VCaP (cell line): ENCODE measurements at regions not wholly inside any gene's neighbourhood (a gene's known extent, or its start where the extent isn't known, plus 50 kb on each side); places are given as distances from the start of the nearest gene placed in this dataset.

Source experiments
- H3K27ac ChIP-seq: fragments of 450-650 bp; 2 replicates; pipeline ENCODE4 v1.5.1; 2017
- TF ChIP-seq, protein P1 (sequence below): fragments of 450-650 bp; conservative IDR thresholded peaks from 2 replicates; pipeline ENCODE4 v1.5.1; 2017; ENCODE audit warnings: mild to moderate bottlenecking, moderate library complexity

DNA sequence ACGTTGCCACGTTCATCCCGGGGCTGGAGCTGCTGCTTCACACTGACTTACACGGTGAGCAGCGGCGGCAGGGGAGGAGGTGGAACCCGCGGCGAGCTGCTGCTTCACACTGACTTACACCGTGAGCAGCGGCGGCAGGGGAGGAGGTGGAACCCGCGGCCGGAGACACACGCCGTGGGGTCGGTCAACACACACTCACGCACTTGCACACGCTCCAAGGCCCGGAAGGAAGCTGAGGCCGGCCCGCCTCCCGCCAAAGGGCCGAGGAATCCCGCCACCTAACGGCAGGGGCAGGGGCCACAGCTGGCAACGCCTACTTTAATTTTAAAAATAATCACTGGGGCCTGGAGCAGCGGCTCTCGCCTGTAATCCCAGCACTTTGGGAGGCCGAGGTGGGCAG, 94.4 kb upstream of the FOXC1 start:
- no peak overlapping the region for H3K27ac ChIP-seq
- TF ChIP-seq, protein P1, sequence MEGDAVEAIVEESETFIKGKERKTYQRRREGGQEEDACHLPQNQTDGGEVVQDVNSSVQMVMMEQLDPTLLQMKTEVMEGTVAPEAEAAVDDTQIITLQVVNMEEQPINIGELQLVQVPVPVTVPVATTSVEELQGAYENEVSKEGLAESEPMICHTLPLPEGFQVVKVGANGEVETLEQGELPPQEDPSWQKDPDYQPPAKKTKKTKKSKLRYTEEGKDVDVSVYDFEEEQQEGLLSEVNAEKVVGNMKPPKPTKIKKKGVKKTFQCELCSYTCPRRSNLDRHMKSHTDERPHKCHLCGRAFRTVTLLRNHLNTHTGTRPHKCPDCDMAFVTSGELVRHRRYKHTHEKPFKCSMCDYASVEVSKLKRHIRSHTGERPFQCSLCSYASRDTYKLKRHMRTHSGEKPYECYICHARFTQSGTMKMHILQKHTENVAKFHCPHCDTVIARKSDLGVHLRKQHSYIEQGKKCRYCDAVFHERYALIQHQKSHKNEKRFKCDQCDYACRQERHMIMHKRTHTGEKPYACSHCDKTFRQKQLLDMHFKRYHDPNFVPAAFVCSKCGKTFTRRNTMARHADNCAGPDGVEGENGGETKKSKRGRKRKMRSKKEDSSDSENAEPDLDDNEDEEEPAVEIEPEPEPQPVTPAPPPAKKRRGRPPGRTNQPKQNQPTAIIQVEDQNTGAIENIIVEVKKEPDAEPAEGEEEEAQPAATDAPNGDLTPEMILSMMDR, result no peak

DNA sequence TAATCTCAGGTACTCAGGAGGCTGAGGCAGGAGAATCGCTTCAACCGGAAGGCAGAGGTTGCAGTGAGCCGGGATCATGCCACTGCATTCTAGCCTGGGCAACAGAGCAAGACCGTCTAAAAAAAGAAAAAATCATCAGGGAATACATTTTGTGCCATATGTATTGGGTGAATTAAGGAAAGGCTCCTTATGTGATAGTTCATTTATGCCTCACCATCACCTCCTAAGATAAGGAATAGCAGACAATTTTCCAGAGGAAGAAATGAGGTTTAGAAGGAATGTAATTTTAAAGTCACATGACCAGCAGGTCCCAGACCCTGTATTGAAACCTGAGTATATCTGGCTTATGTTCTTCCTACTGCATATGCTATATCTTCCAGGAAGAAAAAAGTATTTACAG, 93.9 kb upstream of the FOXC1 start:
- TF ChIP-seq, protein P1, result no peak
- no peak overlapping the region for H3K27ac ChIP-seq

DNA sequence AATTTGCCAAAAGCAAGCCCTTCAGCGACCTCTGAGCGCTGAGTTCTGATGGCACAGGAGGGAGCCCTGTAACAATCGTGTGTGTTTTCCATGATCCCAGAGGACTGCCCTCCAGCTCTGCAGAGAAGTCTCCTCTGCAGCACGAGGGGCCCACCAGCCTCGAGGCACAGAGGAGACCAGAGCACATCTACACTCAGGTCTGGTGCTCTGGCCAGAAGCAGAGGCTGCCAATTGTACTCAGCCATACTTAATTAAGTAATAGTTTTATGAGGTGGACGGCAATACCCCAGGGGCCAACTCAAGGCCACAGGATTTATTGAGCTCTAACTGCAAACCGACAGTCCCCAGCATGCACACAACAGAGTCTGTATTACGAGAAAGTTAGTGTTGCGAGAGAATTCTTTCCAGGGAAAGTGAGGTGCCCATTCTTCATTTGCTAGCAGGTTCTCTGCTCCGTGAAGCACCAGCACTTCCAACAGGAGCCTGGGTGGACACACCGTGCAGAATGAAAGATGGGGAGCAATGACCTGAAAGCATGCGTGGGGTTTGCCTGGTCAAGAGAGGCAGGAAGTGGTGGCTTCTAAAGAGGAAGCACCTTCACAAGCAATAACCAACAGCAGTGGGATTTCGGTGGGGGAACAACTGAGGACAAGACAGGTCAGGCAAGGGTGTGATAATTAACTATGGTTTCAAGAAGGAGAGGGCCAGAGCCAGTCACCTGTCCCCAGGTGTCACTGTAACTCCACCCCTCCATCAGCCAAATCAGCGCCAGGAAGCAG, 92.8 kb upstream of the FOXC1 start:
- H3K27ac ChIP-seq, result no peak overlapping the region
- TF ChIP-seq, protein P1, result no peak

DNA sequence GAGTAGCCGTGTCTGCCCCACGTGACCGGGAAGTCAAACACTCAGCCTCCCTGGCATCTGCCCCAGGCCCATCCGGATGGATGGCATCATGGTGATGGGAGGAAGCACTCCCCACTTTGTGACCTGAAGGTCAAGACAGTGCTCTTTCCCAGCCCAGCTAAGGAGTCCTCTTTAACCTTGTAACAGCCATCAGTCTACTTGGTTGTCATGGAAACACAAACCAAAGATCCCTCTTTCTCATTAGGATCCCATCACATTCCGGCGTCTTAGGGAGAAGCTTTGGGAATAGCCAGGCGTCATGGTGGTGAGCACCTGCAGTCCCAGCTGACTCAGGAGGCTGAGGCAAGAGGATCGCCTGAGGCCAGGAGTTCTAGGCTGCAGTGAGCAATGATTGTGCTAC, 90.9 kb upstream of the FOXC1 start:
- H3K27ac ChIP-seq, result no peak overlapping the region
- TF ChIP-seq, protein P1, result no peak

DNA sequence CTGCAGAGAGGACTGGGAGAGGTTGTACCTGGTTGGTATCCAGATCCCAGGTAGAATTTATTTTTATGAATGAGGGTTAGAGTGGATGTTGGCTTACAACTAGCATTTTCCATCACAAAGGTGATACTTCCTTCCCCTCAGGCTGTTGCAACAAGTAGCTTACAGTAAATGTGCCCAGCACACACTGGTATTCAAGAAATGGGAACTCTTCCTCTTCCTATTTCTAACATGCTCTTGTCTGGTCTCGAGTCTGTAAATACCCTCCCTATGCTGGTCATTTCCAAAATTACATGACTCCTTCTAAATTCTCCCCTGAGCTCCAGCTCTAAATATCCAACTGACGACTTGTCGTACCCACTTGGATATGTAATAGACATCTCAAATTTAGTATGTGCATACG, 90.1 kb upstream of the FOXC1 start:
- TF ChIP-seq, protein P1, result no peak
- no peak overlapping the region for H3K27ac ChIP-seq

DNA sequence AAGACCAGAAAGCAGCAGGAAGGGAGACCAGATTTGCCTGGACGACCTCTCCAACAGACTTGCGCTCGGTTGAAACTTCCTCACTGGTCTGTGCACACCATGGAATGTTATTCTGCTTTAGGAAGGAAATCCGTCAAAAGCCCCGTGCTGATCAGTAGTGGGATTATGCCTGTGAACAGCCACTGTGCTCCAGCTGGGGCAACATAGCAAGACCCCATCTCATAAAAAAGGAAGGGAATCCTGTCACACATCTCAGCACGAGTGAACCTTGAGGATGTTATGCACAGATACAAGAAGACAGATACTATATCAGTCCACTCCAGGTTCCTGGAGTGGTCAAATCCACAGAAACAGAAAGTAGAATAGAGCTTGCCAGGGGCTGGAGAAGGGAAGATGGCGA, 86.9 kb upstream of the FOXC1 start:
- H3K27ac ChIP-seq, result no peak overlapping the region
- TF ChIP-seq, protein P1, result no peak

DNA sequence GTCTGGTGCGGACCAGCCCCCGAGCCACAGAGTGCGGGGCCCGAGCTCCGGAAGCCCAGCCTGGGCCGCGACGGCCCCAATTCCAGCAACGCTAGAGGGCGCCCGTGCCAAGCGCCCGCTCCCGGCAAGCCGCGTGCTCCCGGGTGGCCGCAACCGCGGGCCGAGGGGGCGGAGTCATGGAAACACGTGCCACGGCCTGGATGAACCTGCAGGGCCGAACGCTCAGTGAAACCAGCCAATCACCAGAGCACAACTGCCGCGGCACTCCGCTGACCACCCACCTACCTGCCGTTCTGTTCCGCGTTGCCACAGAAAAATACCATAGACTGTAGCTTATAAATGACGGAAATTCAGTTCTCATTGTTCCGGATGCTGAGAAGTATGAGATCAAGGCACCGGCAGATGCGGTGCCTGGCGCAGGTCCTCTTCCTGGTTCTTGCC, 85.7 kb upstream of the FOXC1 start:
- TF ChIP-seq, protein P1, result no peak

More for the DNA sequence above, 85.7 kb upstream of the FOXC1 start:
- no peak overlapping the region for H3K27ac ChIP-seq
